Loucy (cell line): ENCODE measurements at regions not wholly inside any gene's neighbourhood (a gene's known extent, or its start where the extent isn't known, plus 50 kb on each side); places are given as distances from the start of the nearest gene placed in this dataset.

ENCODE experiments used
- H2AFZ ChIP-seq: fragments of 200-600 bp; sonication (generic); 2 replicates; pipeline ENCODE4 v1.6.0; 2016; ENCODE audit warnings: antibody characterized with exemption, mild to moderate bottlenecking, low read length, moderate library complexity
- H3F3A ChIP-seq: fragments of 200-600 bp; 2 replicates; pipeline ENCODE4 v1.6.0; 2016; ENCODE audit warnings: antibody characterized with exemption, low read depth, mild to moderate bottlenecking
- H3K27me3 ChIP-seq: fragments of 200-600 bp; sonication (generic); 2 replicates; pipeline ENCODE4 v1.6.1; 2014; ENCODE audit warnings: low read length, mild to moderate bottlenecking; ENCODE audit not compliant: insufficient read depth, poor library complexity, severe bottlenecking
- H3K36me3 ChIP-seq: fragments of 200-600 bp; sonication (generic); 2 replicates; pipeline ENCODE4 v1.6.1; 2016; ENCODE audit warnings: low read length; ENCODE audit not compliant: insufficient read depth
- H3K4me1 ChIP-seq: fragments of 200-600 bp; sonication (generic); 2 replicates; pipeline ENCODE4 v1.5.1; 2014; ENCODE audit warnings: low read length, mild to moderate bottlenecking; ENCODE audit not compliant: insufficient read depth, poor library complexity, severe bottlenecking
- H3K4me2 ChIP-seq: fragments of 200-600 bp; sonication (generic); 2 replicates; pipeline ENCODE4 v1.6.0; 2014; ENCODE audit warnings: antibody characterized with exemption, low read length, low read depth, mild to moderate bottlenecking; ENCODE audit not compliant: poor library complexity, severe bottlenecking
- H3K4me3 ChIP-seq: fragments of 200-600 bp; sonication (generic); 2 replicates; pipeline ENCODE4 v1.5.1; 2014; ENCODE audit warnings: low read length, mild to moderate bottlenecking, mixed read lengths; ENCODE audit not compliant: poor library complexity, severe bottlenecking
- H3K79me2 ChIP-seq: fragments of 200-600 bp; sonication (generic); 2 replicates; pipeline ENCODE4 v1.6.1; 2014; ENCODE audit warnings: low read length; ENCODE audit not compliant: insufficient read depth
- H3K9ac ChIP-seq: fragments of 200-600 bp; sonication (generic); 2 replicates; pipeline ENCODE4 v1.6.0; 2014; ENCODE audit warnings: mild to moderate bottlenecking, low read depth, low read length, moderate library complexity; ENCODE audit not compliant: poor library complexity, severe bottlenecking
- H3K9me2 ChIP-seq: fragments of 200-600 bp; sonication (generic); replicated peaks from 2 replicates; pipeline ENCODE4 v1.6.1; 2016; ENCODE audit warnings: low read depth, low read length, mixed read lengths
- H3K9me3 ChIP-seq: fragments of 200-600 bp; sonication (generic); 2 replicates; pipeline ENCODE4 v1.6.1; 2014; ENCODE audit warnings: mild to moderate bottlenecking, antibody characterized with exemption, low read length, low read depth; ENCODE audit not compliant: insufficient read depth
- H4K20me1 ChIP-seq: fragments of 200-600 bp; sonication (generic); 2 replicates; pipeline ENCODE4 v1.6.0; 2014; ENCODE audit warnings: antibody characterized with exemption, low read length, mild to moderate bottlenecking; ENCODE audit not compliant: insufficient read depth, poor library complexity, severe bottlenecking
- CTCF ChIP-seq: fragments of 200-600 bp; sonication (generic); conservative IDR thresholded peaks from 2 replicates; pipeline ENCODE4 v1.5.1; 2014; ENCODE audit warnings: mild to moderate bottlenecking, antibody characterized with exemption, low read length
- EZH2phosphoT487 ChIP-seq: fragments of 200-600 bp; IDR thresholded peaks from 2 replicates; pipeline ENCODE4 v1.6.1; 2018; ENCODE audit warnings: antibody characterized with exemption, mild to moderate bottlenecking, moderate library complexity, borderline replicate concordance

GRCh38 chr1:191279266-191279800 is 801.7 kb upstream of the BRINP3 start:
- no peaks in the 10 kb centered on the region for H3K27me3 ChIP-seq
- H3K4me3 ChIP-seq: no peak overlapping the region
- no peak overlapping the region for H3K4me2 ChIP-seq
- no peaks in the 10 kb centered on the region for H3F3A ChIP-seq
- no peaks in the 10 kb centered on the region for H4K20me1 ChIP-seq
- H3K9ac ChIP-seq: no peak overlapping the region
- TF ChIP-seq EZH2phosphoT487 (no peak), CTCF (no peak)
- H3K9me3 ChIP-seq: no peaks in the 10 kb centered on the region
- no peaks in the 10 kb centered on the region for H3K9me2 ChIP-seq
- no peak overlapping the region for H2AFZ ChIP-seq
- H3K4me1 ChIP-seq: no peaks in the 10 kb centered on the region
- H3K36me3 ChIP-seq: no peaks in the 10 kb centered on the region
- no peaks in the 10 kb centered on the region for H3K79me2 ChIP-seq

- H3K27me3 ChIP-seq: no peaks in the 10 kb centered on the region
- H3K36me3 ChIP-seq: no peaks in the 10 kb centered on the region
- no peak overlapping the region for H3K4me2 ChIP-seq
- no peak overlapping the region for H3K4me3 ChIP-seq
- H3K9me2 ChIP-seq: no peaks in the 10 kb centered on the region
- H4K20me1 ChIP-seq: no peaks in the 10 kb centered on the region
- H3K79me2 ChIP-seq: no peaks in the 10 kb centered on the region
- no peak overlapping the region for H3K9ac ChIP-seq
- H3K9me3 ChIP-seq: no peaks in the 10 kb centered on the region
- no peaks in the 10 kb centered on the region for H3K4me1 ChIP-seq
- no peak overlapping the region for H2AFZ ChIP-seq
- H3F3A ChIP-seq: no peaks in the 10 kb centered on the region
- TF ChIP-seq EZH2phosphoT487: no peak
- no peak for TF ChIP-seq CTCF
Observed at GRCh38 chr1:191284175-191284574, 806.5 kb upstream of the BRINP3 start.

- Histone ChIP-seq H3K9me3 (no peaks in the 10 kb centered on the region), H2AFZ (no peak overlapping the region), H3K4me1 (no peaks in the 10 kb centered on the region), H4K20me1 (no peaks in the 10 kb centered on the region), H3K79me2 (no peaks in the 10 kb centered on the region), H3K27me3 (no peaks in the 10 kb centered on the region), H3K36me3 (no peaks in the 10 kb centered on the region), H3K9ac (no peak overlapping the region), H3K4me3 (no peak overlapping the region), H3K4me2 (no peak overlapping the region), H3F3A (no peaks in the 10 kb centered on the region), H3K9me2 (no peaks in the 10 kb centered on the region)
- TF ChIP-seq CTCF (no peak), EZH2phosphoT487 (no peak)
Observed at GRCh38 chr1:191290441-191290840, 812.8 kb upstream of the BRINP3 start.
